HEK293 (cell line): ENCODE measurements at regions not wholly inside any gene's neighbourhood (a gene's known extent, or its start where the extent isn't known, plus 50 kb on each side); places are given as distances from the start of the nearest gene placed in this dataset.
"Not testable (repeated sequence)": the region's sequence is repeated elsewhere in the genome, so short reads cannot be mapped to it uniquely, and the experiment has no call there.

Experiments
- CTCF ChIA-PET: fragments of 350-600 bp; formaldehyde crosslinking; extraction: SDS; loops from one replicate; lab custom pipeline; 2021; ENCODE audit warnings: antibody characterized with exemption; lab: Yijun Ruan, JAX
- POLR2A ChIA-PET: fragments of 300-600 bp; formaldehyde crosslinking; extraction: SDS; loops from one replicate; lab custom pipeline; 2020; ENCODE audit warnings: antibody characterized with exemption, inconsistent platforms; lab: Yijun Ruan, JAX
- H3K27ac ChIP-seq: fragments of 200-500 bp; sonication (Bioruptor generic); 2 replicates; pipeline ENCODE4 v1.5.1; 2014; ENCODE audit warnings: low read depth, low read length, control low read depth, inconsistent platforms; ENCODE audit errors: extremely low read depth
- H3K36me3 ChIP-seq, 2 experiments: fragments of 200-500 bp in 1 of 2; sonication (Bioruptor generic) in 1 of 2; 1 replicate in 1 of 2; 2 replicates in 1 of 2; pipeline ENCODE4 v1.5.1; 2014 to 2017; ENCODE audit warnings: inconsistent platforms in 2 of 2, low read length in 2 of 2; ENCODE audit not compliant: control insufficient read depth in 2 of 2, insufficient read depth in 1 of 2
- H3K4me1 ChIP-seq: fragments of 200-500 bp; sonication (Bioruptor generic); 2 replicates; pipeline ENCODE4 v1.5.1; 2014; ENCODE audit warnings: mild to moderate bottlenecking, low read length, inconsistent platforms; ENCODE audit not compliant: control insufficient read depth, insufficient read depth
- H3K4me3 ChIP-seq: 2 replicates; pipeline ENCODE4 v1.5.1; 2011; ENCODE audit warnings: low read depth, mild to moderate bottlenecking, control low read depth, low read length, moderate library complexity
- H3K9me3 ChIP-seq: fragments of 200-500 bp; sonication (Bioruptor generic); 2 replicates; pipeline ENCODE4 v1.5.1; 2014; ENCODE audit warnings: low read depth, low read length, inconsistent platforms; ENCODE audit not compliant: control insufficient read depth, insufficient read depth
- ATF2 ChIP-seq: fragments of 450-650 bp; formaldehyde crosslinking; IDR thresholded peaks from 2 replicates; pipeline ENCODE4 v1.5.1; 2016; ENCODE audit warnings: missing biosample characterization, missing genetic modification characterization, low read depth
- CTCF ChIP-seq: fragments of 450-650 bp; formaldehyde crosslinking; IDR thresholded peaks from 2 replicates; pipeline ENCODE4 v1.5.1; 2016; ENCODE audit warnings: missing biosample characterization, missing genetic modification characterization
- FEZF1 ChIP-seq: fragments of 450-650 bp; formaldehyde crosslinking; IDR thresholded peaks from 2 replicates; pipeline ENCODE4 v1.5.1; 2016; ENCODE audit warnings: missing biosample characterization, missing genetic modification characterization
- SALL2 ChIP-seq: fragments of 450-650 bp; formaldehyde crosslinking; IDR thresholded peaks from 2 replicates; pipeline ENCODE4 v1.5.0; 2017; ENCODE audit warnings: missing biosample characterization, mild to moderate bottlenecking, missing genetic modification characterization, borderline replicate concordance
- SETDB1 ChIP-seq: IDR thresholded peaks from one replicate; pipeline ENCODE4 v1.6.1; 2017; ENCODE audit warnings: mild to moderate bottlenecking, low read length, moderate library complexity, mixed read lengths; ENCODE audit not compliant: insufficient read length
- ZBTB26 ChIP-seq: fragments of 450-650 bp; formaldehyde crosslinking; optimal IDR thresholded peaks from 2 replicates; pipeline ENCODE3; 2016; ENCODE audit warnings: missing biosample characterization, mild to moderate bottlenecking, missing genetic modification characterization
- ZFHX2 ChIP-seq: fragments of 450-650 bp; formaldehyde crosslinking; conservative IDR thresholded peaks from 2 replicates; pipeline ENCODE4 v1.5.1; 2016; ENCODE audit warnings: missing biosample characterization, missing genetic modification characterization
- ZNF132 ChIP-seq: fragments of 450-650 bp; formaldehyde crosslinking; IDR thresholded peaks from 2 replicates; pipeline ENCODE4 v1.5.1; 2017; ENCODE audit warnings: missing biosample characterization, missing genetic modification characterization, borderline replicate concordance
- ZNF146 ChIP-seq: fragments of 450-650 bp; formaldehyde crosslinking; IDR thresholded peaks from 2 replicates; pipeline ENCODE4 v1.5.1; 2016; ENCODE audit warnings: missing biosample characterization, missing genetic modification characterization
- ZNF335 ChIP-seq: fragments of 450-650 bp; formaldehyde crosslinking; conservative IDR thresholded peaks from 2 replicates; pipeline ENCODE4 v1.5.1; 2016; ENCODE audit warnings: missing biosample characterization, missing genetic modification characterization
- ZNF555 ChIP-seq: fragments of 450-650 bp; formaldehyde crosslinking; conservative IDR thresholded peaks from 2 replicates; pipeline ENCODE4 v1.5.1; 2017; ENCODE audit warnings: missing biosample characterization, mild to moderate bottlenecking, missing genetic modification characterization, inconsistent platforms
- ZNF660 ChIP-seq: fragments of 450-650 bp; IDR thresholded peaks from 2 replicates; pipeline ENCODE4 v1.5.1; 2018; ENCODE audit warnings: missing biosample characterization, mild to moderate bottlenecking, missing genetic modification characterization
- ZNF692 ChIP-seq: fragments of 450-650 bp; formaldehyde crosslinking; IDR thresholded peaks from 2 replicates; pipeline ENCODE4 v1.5.1; 2016; ENCODE audit warnings: missing biosample characterization, missing genetic modification characterization
- TF ChIP-seq, protein P1 (sequence below): fragments of 450-650 bp; formaldehyde crosslinking; IDR thresholded peaks from 2 replicates; pipeline ENCODE4 v1.5.1; 2016; ENCODE audit warnings: missing biosample characterization, missing genetic modification characterization

GRCh38 chr15:61364871-61365270 is 135.8 kb upstream of the RORA start (continued):
- TF ChIP-seq, protein P1, sequence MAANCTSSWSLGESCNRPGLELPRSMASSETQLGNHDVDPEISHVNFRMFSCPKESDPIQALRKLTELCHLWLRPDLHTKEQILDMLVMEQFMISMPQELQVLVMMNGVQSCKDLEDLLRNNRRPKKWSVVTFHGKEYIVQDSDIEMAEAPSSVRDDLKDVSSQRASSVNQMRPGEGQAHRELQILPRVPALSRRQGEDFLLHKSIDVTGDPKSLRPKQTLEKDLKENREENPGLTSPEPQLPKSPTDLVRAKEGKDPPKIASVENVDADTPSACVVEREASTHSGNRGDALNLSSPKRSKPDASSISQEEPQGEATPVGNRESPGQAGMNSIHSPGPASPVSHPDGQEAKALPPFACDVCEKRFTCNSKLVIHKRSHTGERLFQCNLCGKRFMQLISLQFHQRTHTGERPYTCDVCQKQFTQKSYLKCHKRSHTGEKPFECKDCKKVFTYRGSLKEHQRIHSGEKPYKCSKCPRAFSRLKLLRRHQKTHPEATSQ (tag by site-specific recombination) = no peak
- TF ChIP-seq CTCF (tag by site-specific recombination) (no peak), SALL2 (tag by site-specific recombination) (no peak)
- TF ChIP-seq, all 188 proteins: peak for 0

GRCh38 chr15:61362912-61363311 is 133.8 kb upstream of the RORA start:
- CTCF ChIA-PET, H3K36me3 ChIP-seq, H3K4me1 ChIP-seq, H3K4me3 ChIP-seq, POLR2A ChIA-PET, H3K27ac ChIP-seq, H3K9me3 ChIP-seq: not testable (repeated sequence)
- peak; percentile 20 for TF ChIP-seq SETDB1

DNA sequence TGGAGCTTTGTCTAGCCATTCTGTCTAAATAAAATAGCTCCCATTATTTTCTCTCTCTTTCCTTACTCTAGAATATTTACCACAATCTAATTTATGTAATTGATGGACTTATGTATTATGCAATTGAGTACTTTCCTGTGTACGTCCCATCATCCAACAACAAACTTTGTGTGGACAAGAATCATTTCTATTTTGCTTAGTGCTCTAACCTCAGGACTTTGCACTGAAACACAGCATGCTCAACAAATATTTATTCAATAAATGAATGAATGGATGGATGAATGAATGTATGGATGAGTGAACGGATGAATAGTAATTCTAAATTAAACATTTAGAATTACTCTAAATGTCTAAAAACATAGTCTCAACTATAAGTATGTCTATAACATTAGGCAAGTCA is 115.2 kb upstream of the RORA start:
- TF ChIP-seq ZFHX2 (tag by site-specific recombination) = no peak
- no peak for TF ChIP-seq ZNF146 (tag by site-specific recombination)
- TF ChIP-seq ZNF555 (tag by site-specific recombination) = no peak
- no peak for TF ChIP-seq ZBTB26 (tag by site-specific recombination)
- no peak for TF ChIP-seq ATF2
- TF ChIP-seq ZNF660 (tag by site-specific recombination) = no peak
- TF ChIP-seq ZNF692 = no peak
- no peak for TF ChIP-seq ZNF335 (tag by site-specific recombination)
- TF ChIP-seq FEZF1 = no peak
- TF ChIP-seq ZNF132 (tag by site-specific recombination) = no peak

More for the DNA sequence above, 115.2 kb upstream of the RORA start:
- POLR2A ChIA-PET = no interaction called here
- H3K4me3 ChIP-seq = no peak overlapping the region
- no peaks in the 10 kb centered on the region; the same call in 1 of the 2 replicates for H3K4me1 ChIP-seq
- no peaks in the 10 kb centered on the region for H3K36me3 ChIP-seq
- no peak overlapping the region for H3K27ac ChIP-seq
- CTCF ChIA-PET = no interaction called here
- H3K9me3 ChIP-seq = no peaks in the 10 kb centered on the region
